ENCODE measurements at regions not wholly inside any gene's neighbourhood (a gene's known extent, or its start where the extent isn't known, plus 50 kb on each side); places are given as distances from the start of the nearest gene placed in this dataset.

GRCh38 chr15:22228101-22228762 lies 147.9 kb downstream of the OR4M2 start:
- Histone ChIP-seq H3K79me2 (ENCODE audit: insufficient read depth, low read depth, low read length) (no peaks in the 10 kb centered on the region), H3K9me2 (ENCODE audit: insufficient read depth, low read length) (no peaks in the 10 kb centered on the region), H3K36me3 (ENCODE audit: insufficient read depth, low read length) (no peaks in the 10 kb centered on the region), H3K27ac (ENCODE audit: low read depth, low read length, poor library complexity, severe bottlenecking) (no peak overlapping the region), H3K4me1 (ENCODE audit: insufficient read depth, low read length, poor library complexity, severe bottlenecking) (no peaks in the 10 kb centered on the region), H4K20me1 (ENCODE audit: insufficient read depth, low read length) (no peaks in the 10 kb centered on the region), H2AFZ (ENCODE audit: low read length) (no peak overlapping the region), H3K4me2 (ENCODE audit: low read length) (no peak overlapping the region), H3K4me3 (ENCODE audit: low read depth, low read length, poor library complexity, severe bottlenecking) (no peak overlapping the region), H3K9me3 (ENCODE audit: low read length) (no peaks in the 10 kb centered on the region)
- ChIA-PET POLR2A (no interaction called here), CTCF (ENCODE audit: unreplicated experiment) (no interaction called here)
- intact Hi-C loops (cut with micrococcal nuclease; ENCODE audit: unreplicated experiment): no loop called here
- TF ChIP-seq CTCF (conservative IDR thresholded peaks at IDR 0.05; ENCODE audit: low read length) (no peak), EZH2phosphoT487 (IDR thresholded peaks at IDR 0.05; ENCODE audit: borderline replicate concordance, low read depth, low read length) (no peak)
- no TSS peak for BruUV-seq (replicated peaks)
- DNase-seq (ENCODE audit: low spot score): no peak

- H3K27ac ChIP-seq (ENCODE audit: low read depth, low read length, poor library complexity, severe bottlenecking): no peak overlapping the region
- no peak overlapping the region for H2AFZ ChIP-seq (ENCODE audit: low read length)
- H3K9me3 ChIP-seq (ENCODE audit: low read length): no peaks in the 10 kb centered on the region
- ChIA-PET POLR2A (no interaction called here), CTCF (ENCODE audit: unreplicated experiment) (no interaction called here)
- no peak for DNase-seq (ENCODE audit: low spot score)
- H3K9me2 ChIP-seq (ENCODE audit: insufficient read depth, low read length): no peaks in the 10 kb centered on the region
- TF ChIP-seq EZH2phosphoT487 (IDR thresholded peaks at IDR 0.05; ENCODE audit: borderline replicate concordance, low read depth, low read length) (no peak), CTCF (conservative IDR thresholded peaks at IDR 0.05; ENCODE audit: low read length) (no peak)
- no peaks in the 10 kb centered on the region for H3K79me2 ChIP-seq (ENCODE audit: insufficient read depth, low read depth, low read length)
- H3K36me3 ChIP-seq (ENCODE audit: insufficient read depth, low read length): no peaks in the 10 kb centered on the region
- no TSS peak for BruUV-seq (replicated peaks)
- intact Hi-C loops (cut with micrococcal nuclease; ENCODE audit: unreplicated experiment): no loop called here
- no peak overlapping the region for H3K4me2 ChIP-seq (ENCODE audit: low read length)
- no peak overlapping the region for H3K4me3 ChIP-seq (ENCODE audit: low read depth, low read length, poor library complexity, severe bottlenecking)
- H4K20me1 ChIP-seq (ENCODE audit: insufficient read depth, low read length): no peaks in the 10 kb centered on the region
- no peaks in the 10 kb centered on the region for H3K4me1 ChIP-seq (ENCODE audit: insufficient read depth, low read length, poor library complexity, severe bottlenecking)
Measured at GRCh38 chr15:22229990-22230819, 149.9 kb downstream of the OR4M2 start.

- no peak overlapping the region for H3K4me3 ChIP-seq (ENCODE audit: low read depth, low read length, poor library complexity, severe bottlenecking)
- DNase-seq (ENCODE audit: low spot score): no peak
- no peaks in the 10 kb centered on the region for H4K20me1 ChIP-seq (ENCODE audit: insufficient read depth, low read length)
- CTCF ChIA-PET (ENCODE audit: unreplicated experiment): no interaction called here
- intact Hi-C loops (cut with micrococcal nuclease; ENCODE audit: unreplicated experiment): no loop called here
- H3K9me2 ChIP-seq (ENCODE audit: insufficient read depth, low read length): no peaks in the 10 kb centered on the region
- H3K79me2 ChIP-seq (ENCODE audit: insufficient read depth, low read depth, low read length): no peaks in the 10 kb centered on the region
- H3K27ac ChIP-seq (ENCODE audit: low read depth, low read length, poor library complexity, severe bottlenecking): no peak overlapping the region
- no peak for TF ChIP-seq CTCF (conservative IDR thresholded peaks at IDR 0.05; ENCODE audit: low read length)
- no peak for TF ChIP-seq EZH2phosphoT487 (IDR thresholded peaks at IDR 0.05; ENCODE audit: borderline replicate concordance, low read depth, low read length)
- no peaks in the 10 kb centered on the region for H3K4me1 ChIP-seq (ENCODE audit: insufficient read depth, low read length, poor library complexity, severe bottlenecking)
- no peaks in the 10 kb centered on the region for H3K36me3 ChIP-seq (ENCODE audit: insufficient read depth, low read length)
- BruUV-seq (replicated peaks): no TSS peak
- POLR2A ChIA-PET: no interaction called here
- no peak overlapping the region for H3K4me2 ChIP-seq (ENCODE audit: low read length)
- H2AFZ ChIP-seq (ENCODE audit: low read length): no peak overlapping the region
- H3K9me3 ChIP-seq (ENCODE audit: low read length): no peaks in the 10 kb centered on the region
Measured at GRCh38 chr15:22231603-22232002, 151.3 kb downstream of the OR4M2 start.

Data from OCI-LY7 (cell line).